HepG2 (cell line): ENCODE measurements at regions not wholly inside any gene's neighbourhood (a gene's known extent, or its start where the extent isn't known, plus 50 kb on each side); places are given as distances from the start of the nearest gene placed in this dataset.

Source experiments
- ELF3 ChIP-seq: IDR thresholded peaks from 2 replicates; pipeline ENCODE4 v1.6.1; 2016; ENCODE audit warnings: missing genetic modification reagents, missing compliant biosample characterization
- ELF4 ChIP-seq: sonication (generic); formaldehyde crosslinking; IDR thresholded peaks from 2 replicates; pipeline ENCODE4 v1.5.0; 2020; ENCODE audit warnings: missing genetic modification reagents, mild to moderate bottlenecking, moderate library complexity, borderline replicate concordance
- EZH2 ChIP-seq: conservative IDR thresholded peaks from 2 replicates; pipeline ENCODE4 v1.6.1; 2012; ENCODE audit warnings: mild to moderate bottlenecking, low read depth, low read length, moderate library complexity
- GATAD2A ChIP-seq: IDR thresholded peaks from 2 replicates; pipeline ENCODE4 v1.6.1; 2016
- JUND ChIP-seq: sonication (generic); formaldehyde crosslinking; IDR thresholded peaks from 2 replicates; pipeline ENCODE4 v1.8.0; 2022; ENCODE audit warnings: mild to moderate bottlenecking, missing genetic modification reagents
- KDM5A ChIP-seq: fragments of 200-600 bp; sonication (generic); IDR thresholded peaks from 2 replicates; pipeline ENCODE4 v1.7.0; 2018; ENCODE audit warnings: antibody characterized with exemption, mild to moderate bottlenecking, low read length, borderline replicate concordance
- MAX ChIP-seq: IDR thresholded peaks from 2 replicates; pipeline ENCODE4 v1.6.1; 2012; ENCODE audit warnings: inconsistent platforms
- POLR2A ChIP-seq, 2 experiments: IDR thresholded peaks; 2 replicates each; pipeline ENCODE4 v1.6.1; 2011; ENCODE audit warnings: low read depth in 2 of 2, low read length in 2 of 2, mild to moderate bottlenecking in 1 of 2, moderate library complexity in 1 of 2; ENCODE audit not compliant: insufficient read depth in 1 of 2
- THAP11 ChIP-seq: IDR thresholded peaks from 2 replicates; pipeline ENCODE4 v1.6.1; 2016; ENCODE audit warnings: missing biosample characterization, missing genetic modification reagents
- ZNF232 ChIP-seq: sonication (generic); formaldehyde crosslinking; IDR thresholded peaks from 2 replicates; pipeline ENCODE4 v1.4.0; 2020; ENCODE audit warnings: missing genetic modification reagents, borderline replicate concordance
- ZNF589 ChIP-seq: sonication (generic); formaldehyde crosslinking; conservative IDR thresholded peaks from 2 replicates; pipeline ENCODE4 v1.8.0; 2022; ENCODE audit warnings: mild to moderate bottlenecking, moderate library complexity, missing genetic modification reagents
- ZNF687 ChIP-seq: sonication (generic); formaldehyde crosslinking; IDR thresholded peaks from 2 replicates; pipeline ENCODE4 v1.5.1; 2020; ENCODE audit warnings: mild to moderate bottlenecking, missing genetic modification reagents, moderate library complexity
- ZNF737 ChIP-seq: sonication (generic); formaldehyde crosslinking; IDR thresholded peaks from 2 replicates; pipeline ENCODE4 v1.5.0; 2020; ENCODE audit warnings: missing genetic modification reagents, mild to moderate bottlenecking, borderline replicate concordance
- TF ChIP-seq, protein P1 (sequence below): sonication (generic); formaldehyde crosslinking; IDR thresholded peaks from 2 replicates; pipeline ENCODE4 v1.5.0; 2020; ENCODE audit warnings: mild to moderate bottlenecking, missing genetic modification reagents, moderate library complexity

GRCh38 chr16:8358937-8359336, 231.4 kb downstream of the TMEM114 start:
- TF ChIP-seq MAX (no peak), POLR2A (IDR thresholded peaks at IDR 0.05; ENCODE audit: insufficient read depth in 1 of 2, low read depth in 2 of 2, low read length in 2 of 2) (no peak), ZNF687 (CRISPR knock-in tag) (no peak), ZNF737 (CRISPR knock-in tag) (no peak), ELF4 (no peak), ZNF589 (no peak), KDM5A (no peak), THAP11 (no peak), JUND (no peak), GATAD2A (no peak), ZNF232 (CRISPR knock-in tag) (no peak), ELF3 (no peak), EZH2 (no peak)
- TF ChIP-seq, protein P1, sequence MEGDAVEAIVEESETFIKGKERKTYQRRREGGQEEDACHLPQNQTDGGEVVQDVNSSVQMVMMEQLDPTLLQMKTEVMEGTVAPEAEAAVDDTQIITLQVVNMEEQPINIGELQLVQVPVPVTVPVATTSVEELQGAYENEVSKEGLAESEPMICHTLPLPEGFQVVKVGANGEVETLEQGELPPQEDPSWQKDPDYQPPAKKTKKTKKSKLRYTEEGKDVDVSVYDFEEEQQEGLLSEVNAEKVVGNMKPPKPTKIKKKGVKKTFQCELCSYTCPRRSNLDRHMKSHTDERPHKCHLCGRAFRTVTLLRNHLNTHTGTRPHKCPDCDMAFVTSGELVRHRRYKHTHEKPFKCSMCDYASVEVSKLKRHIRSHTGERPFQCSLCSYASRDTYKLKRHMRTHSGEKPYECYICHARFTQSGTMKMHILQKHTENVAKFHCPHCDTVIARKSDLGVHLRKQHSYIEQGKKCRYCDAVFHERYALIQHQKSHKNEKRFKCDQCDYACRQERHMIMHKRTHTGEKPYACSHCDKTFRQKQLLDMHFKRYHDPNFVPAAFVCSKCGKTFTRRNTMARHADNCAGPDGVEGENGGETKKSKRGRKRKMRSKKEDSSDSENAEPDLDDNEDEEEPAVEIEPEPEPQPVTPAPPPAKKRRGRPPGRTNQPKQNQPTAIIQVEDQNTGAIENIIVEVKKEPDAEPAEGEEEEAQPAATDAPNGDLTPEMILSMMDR: no peak
